Body of pancreas (tissue), 4 donors: ENCODE measurements at regions not wholly inside any gene's neighbourhood (a gene's known extent, or its start where the extent isn't known, plus 50 kb on each side); places are given as distances from the start of the nearest gene placed in this dataset.

Source experiments
- POLR2A ChIP-seq, 3 donors: fragments of 450-650 bp; IDR thresholded peaks; one replicate each; pipeline ENCODE4 v1.6.1; 2016; ENCODE audit warnings: antibody characterized with exemption in 3 of 3, mild to moderate bottlenecking in 2 of 3
- TF ChIP-seq, protein P1 (sequence below), 7 experiments: fragments of 450-650 bp in 4 of 7; fragments of 200-600 bp in 3 of 7; sonication (generic) in 3 of 7; IDR thresholded peaks; one replicate each; pipeline ENCODE4 v1.5.1; 2016 to 2019; ENCODE audit warnings: antibody characterized with exemption in 7 of 7

DNA sequence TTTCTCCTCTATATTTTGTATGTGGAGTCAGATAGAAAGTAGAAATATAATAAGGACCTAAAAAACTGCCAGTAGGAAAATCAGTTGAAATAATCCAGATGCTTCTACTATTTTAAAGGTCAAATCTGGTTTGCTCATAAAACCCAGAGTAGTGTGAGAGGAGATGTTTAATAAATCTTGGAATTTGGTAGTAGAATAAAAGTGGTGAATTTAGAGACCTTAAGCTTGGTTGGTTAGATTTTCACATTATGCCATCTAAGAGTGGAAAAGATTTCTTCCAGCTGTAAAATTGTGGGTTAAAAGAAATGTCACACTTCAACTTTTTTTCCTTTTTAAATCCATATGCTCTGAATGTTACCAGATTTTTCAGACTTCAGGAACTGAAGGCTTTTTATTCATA is 266.4 kb upstream of the GOLIM4 start:
- no peak for TF ChIP-seq POLR2A (IDR thresholded peaks at IDR 0.05)
- TF ChIP-seq, protein P1, sequence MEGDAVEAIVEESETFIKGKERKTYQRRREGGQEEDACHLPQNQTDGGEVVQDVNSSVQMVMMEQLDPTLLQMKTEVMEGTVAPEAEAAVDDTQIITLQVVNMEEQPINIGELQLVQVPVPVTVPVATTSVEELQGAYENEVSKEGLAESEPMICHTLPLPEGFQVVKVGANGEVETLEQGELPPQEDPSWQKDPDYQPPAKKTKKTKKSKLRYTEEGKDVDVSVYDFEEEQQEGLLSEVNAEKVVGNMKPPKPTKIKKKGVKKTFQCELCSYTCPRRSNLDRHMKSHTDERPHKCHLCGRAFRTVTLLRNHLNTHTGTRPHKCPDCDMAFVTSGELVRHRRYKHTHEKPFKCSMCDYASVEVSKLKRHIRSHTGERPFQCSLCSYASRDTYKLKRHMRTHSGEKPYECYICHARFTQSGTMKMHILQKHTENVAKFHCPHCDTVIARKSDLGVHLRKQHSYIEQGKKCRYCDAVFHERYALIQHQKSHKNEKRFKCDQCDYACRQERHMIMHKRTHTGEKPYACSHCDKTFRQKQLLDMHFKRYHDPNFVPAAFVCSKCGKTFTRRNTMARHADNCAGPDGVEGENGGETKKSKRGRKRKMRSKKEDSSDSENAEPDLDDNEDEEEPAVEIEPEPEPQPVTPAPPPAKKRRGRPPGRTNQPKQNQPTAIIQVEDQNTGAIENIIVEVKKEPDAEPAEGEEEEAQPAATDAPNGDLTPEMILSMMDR (IDR thresholded peaks at IDR 0.05), result no peak
